ENCODE measurements at regions not wholly inside any gene's neighbourhood (a gene's known extent, or its start where the extent isn't known, plus 50 kb on each side); places are given as distances from the start of the nearest gene placed in this dataset.

DNA sequence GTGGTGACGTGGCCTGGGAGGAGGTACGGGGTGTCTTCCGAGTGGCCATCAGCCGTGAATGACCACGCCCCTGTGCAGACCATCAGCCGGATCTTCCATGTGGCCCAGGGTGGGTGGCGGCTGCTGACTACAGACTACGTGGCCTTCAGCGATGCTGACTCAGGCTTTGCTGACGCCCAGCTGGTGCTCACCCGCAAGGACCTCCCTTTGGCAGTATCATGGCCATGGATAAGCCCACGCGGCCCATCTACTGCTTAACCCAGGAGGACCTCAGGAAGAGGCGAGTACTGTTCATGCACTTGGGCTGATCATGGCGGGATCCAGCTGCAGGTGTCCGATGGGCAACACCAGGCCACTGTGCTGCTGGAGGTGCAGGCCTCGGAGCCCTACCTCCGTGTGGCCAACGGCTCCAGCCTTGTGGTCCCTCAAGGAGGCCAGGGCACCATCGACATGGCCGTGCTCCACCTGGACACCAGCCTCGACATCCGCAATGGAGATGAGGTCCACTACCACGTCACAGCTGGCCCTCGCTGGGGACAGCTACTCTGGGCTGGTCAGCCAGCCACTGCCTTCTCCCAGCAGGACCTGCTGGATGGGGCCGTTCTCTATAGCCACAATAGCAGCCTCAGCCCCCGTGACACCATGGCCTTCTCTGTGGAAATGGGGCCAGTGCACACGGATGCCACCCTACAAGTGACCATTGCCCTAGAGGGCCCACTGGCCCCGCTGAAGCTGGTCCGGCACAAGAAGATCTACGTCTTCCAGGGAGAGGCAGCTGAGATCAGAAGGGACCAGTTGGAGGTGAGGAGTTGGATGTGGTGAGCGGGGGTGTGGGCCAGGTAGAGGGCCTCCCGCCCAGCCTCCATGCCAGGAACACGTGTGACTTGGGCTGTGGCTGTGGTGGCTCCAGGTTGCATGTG lies 178.4 kb downstream of the TBC1D2B start (continued):
- TF ChIP-seq GABPA (IDR thresholded peaks at IDR 0.05; ENCODE audit: borderline replicate concordance, insufficient read depth, low read length) (no peak), SIN3A (conservative IDR thresholded peaks at IDR 0.05 in 1 of 2, IDR thresholded peaks at IDR 0.05 in 1 of 2; ENCODE audit: low read depth in 1 of 2, low read length in 2 of 2) (no peak), RNF2 (IDR thresholded peaks at IDR 0.05; ENCODE audit: borderline replicate concordance, low read depth, low read length, missing control alignments, poor library complexity, severe bottlenecking) (no peak)

Data from H1 (cell line).